H9 (cell line): ENCODE measurements at regions not wholly inside any gene's neighbourhood (a gene's known extent, or its start where the extent isn't known, plus 50 kb on each side); places are given as distances from the start of the nearest gene placed in this dataset.

Experiments
- DNase-seq: peaks from one replicate; pipeline ENCODE4 v3.0.0-alpha.2; 2017
- H2AFZ ChIP-seq: one replicate; pipeline ENCODE4 v1.6.1; 2013; ENCODE audit warnings: mild to moderate bottlenecking, low read length, control low read depth, moderate library complexity
- H2AK5ac ChIP-seq: 2 replicates; pipeline ENCODE4 v1.6.1; 2013; ENCODE audit warnings: low read length, control low read depth, mixed read lengths; ENCODE audit not compliant: insufficient read length
- H2BK120ac ChIP-seq: one replicate; pipeline ENCODE4 v1.6.1; 2013; ENCODE audit warnings: low read depth, mild to moderate bottlenecking, low read length, control low read depth, inconsistent platforms; ENCODE audit not compliant: poor library complexity, severe bottlenecking
- H2BK12ac ChIP-seq: 2 replicates; pipeline ENCODE4 v1.6.1; 2013; ENCODE audit warnings: low read length, control low read depth, mixed read lengths, low read depth; ENCODE audit not compliant: insufficient read length
- H2BK15ac ChIP-seq: 2 replicates; pipeline ENCODE4 v1.6.1; 2013; ENCODE audit warnings: low read depth, low read length, control low read depth
- H2BK20ac ChIP-seq: one replicate; pipeline ENCODE4 v1.6.1; 2013; ENCODE audit warnings: low read depth, mild to moderate bottlenecking, low read length, control low read depth, inconsistent platforms; ENCODE audit not compliant: poor library complexity, severe bottlenecking
- H2BK5ac ChIP-seq: 2 replicates; pipeline ENCODE4 v1.6.1; 2013; ENCODE audit warnings: low read length, control low read depth, mixed read lengths; ENCODE audit not compliant: insufficient read length
- H3K14ac ChIP-seq: 2 replicates; pipeline ENCODE4 v1.6.1; 2013; ENCODE audit warnings: low read length, control low read depth; ENCODE audit not compliant: insufficient read depth
- H3K18ac ChIP-seq: 2 replicates; pipeline ENCODE4 v1.6.1; 2013; ENCODE audit warnings: low read depth, mild to moderate bottlenecking, mixed read lengths, low read length, control low read depth; ENCODE audit not compliant: insufficient read length
- H3K23ac ChIP-seq: 2 replicates; pipeline ENCODE4 v1.6.1; 2013; ENCODE audit warnings: low read length, control low read depth, mixed read lengths, low read depth; ENCODE audit not compliant: insufficient read length
- H3K23me2 ChIP-seq: 2 replicates; pipeline ENCODE4 v1.6.1; 2013; ENCODE audit warnings: low read depth, mild to moderate bottlenecking, mixed read lengths, low read length, control low read depth; ENCODE audit not compliant: insufficient read length, poor library complexity, severe bottlenecking
- H3K27ac ChIP-seq: 2 replicates; pipeline ENCODE4 v1.5.1; 2013; ENCODE audit warnings: low read length, control low read depth, mixed read lengths, low read depth; ENCODE audit not compliant: insufficient read length
- H3K27me3 ChIP-seq: 2 replicates; pipeline ENCODE4 v1.6.1; 2013; ENCODE audit warnings: low read length, control low read depth, inconsistent platforms; ENCODE audit not compliant: insufficient read depth
- H3K4ac ChIP-seq: 2 replicates; pipeline ENCODE4 v1.6.1; 2013; ENCODE audit warnings: low read depth, mild to moderate bottlenecking, control low read depth, inconsistent platforms, low read length, moderate library complexity
- H3K4me1 ChIP-seq: 2 replicates; pipeline ENCODE4 v1.6.1; 2013; ENCODE audit warnings: low read length, control low read depth, inconsistent platforms; ENCODE audit not compliant: insufficient read depth
- H3K4me2 ChIP-seq: 2 replicates; pipeline ENCODE4 v1.6.1; 2013; ENCODE audit warnings: low read length, control low read depth, mixed read lengths; ENCODE audit not compliant: insufficient read length, insufficient read depth
- H3K56ac ChIP-seq: 2 replicates; pipeline ENCODE4 v1.6.1; 2013; ENCODE audit warnings: low read depth, mild to moderate bottlenecking, mixed read lengths, low read length, control low read depth; ENCODE audit not compliant: insufficient read length
- H3K79me1 ChIP-seq: 2 replicates; pipeline ENCODE4 v1.6.1; 2013; ENCODE audit warnings: low read depth, mild to moderate bottlenecking, moderate library complexity, low read length, control low read depth, inconsistent platforms; ENCODE audit not compliant: insufficient read depth, poor library complexity, severe bottlenecking
- H3K79me2 ChIP-seq: 2 replicates; pipeline ENCODE4 v1.6.1; 2013; ENCODE audit warnings: low read length, control low read depth, inconsistent platforms; ENCODE audit not compliant: insufficient read depth
- H3K9ac ChIP-seq: 2 replicates; pipeline ENCODE4 v1.6.1; 2013; ENCODE audit warnings: low read length, control low read depth, mixed read lengths; ENCODE audit not compliant: insufficient read length; ENCODE audit errors: extremely low read depth
- H3K9me3 ChIP-seq: one replicate; pipeline ENCODE4 v1.6.1; 2013; ENCODE audit warnings: low read depth, low read length, inconsistent platforms; ENCODE audit not compliant: control insufficient read depth
- H3T11ph ChIP-seq: one replicate; pipeline ENCODE4 v1.6.1; 2013; ENCODE audit warnings: mild to moderate bottlenecking, low read length, control low read depth, inconsistent platforms
- H4K20me1 ChIP-seq: one replicate; pipeline ENCODE4 v1.6.1; 2013; ENCODE audit not compliant: control insufficient read depth, insufficient read length, insufficient read depth
- H4K5ac ChIP-seq: 2 replicates; pipeline ENCODE4 v1.6.1; 2013; ENCODE audit warnings: low read depth, mild to moderate bottlenecking, mixed read lengths, low read length, control low read depth; ENCODE audit not compliant: insufficient read length
- H4K8ac ChIP-seq: replicated peaks from 2 replicates; pipeline ENCODE4 v1.6.1; 2013; ENCODE audit warnings: low read length, control low read depth, mixed read lengths, low read depth; ENCODE audit not compliant: insufficient read length
- H4K91ac ChIP-seq: 2 replicates; pipeline ENCODE4 v1.6.1; 2013; ENCODE audit warnings: low read depth, mild to moderate bottlenecking, moderate library complexity, mixed read lengths, low read length, control low read depth; ENCODE audit not compliant: insufficient read length
- H3K27ac Mint-ChIP-seq, 3 experiments: 2 replicates in 2 of 3; 3 replicates in 1 of 3; pipeline ENCODE4 v1.8.0; 2020 to 2021; ENCODE audit warnings: mixed read lengths in 3 of 3, mild to moderate bottlenecking in 1 of 3, moderate library complexity in 1 of 3
- H3K27me3 Mint-ChIP-seq: 2 replicates; pipeline ENCODE4 v1.8.0; 2021; ENCODE audit warnings: low read depth, mild to moderate bottlenecking, moderate library complexity, mixed read lengths
- H3K36me3 Mint-ChIP-seq, 3 experiments: 2 replicates in 2 of 3; 3 replicates in 1 of 3; pipeline ENCODE4 v1.8.0; 2020 to 2021; ENCODE audit warnings: low read depth in 3 of 3, mixed read lengths in 3 of 3; ENCODE audit not compliant: insufficient read depth in 1 of 3
- H3K4me1 Mint-ChIP-seq, 2 experiments: 2 replicates each; pipeline ENCODE4 v1.8.0; 2020; ENCODE audit warnings: mixed read lengths in 2 of 2
- H3K4me3 Mint-ChIP-seq, 2 experiments: 2 replicates in 1 of 2; 3 replicates in 1 of 2; pipeline ENCODE4 v1.8.0; 2020 to 2021; ENCODE audit warnings: mild to moderate bottlenecking in 2 of 2, mixed read lengths in 2 of 2, moderate library complexity in 1 of 2
- H3K9me3 Mint-ChIP-seq, 2 experiments: 2 replicates in 1 of 2; 3 replicates in 1 of 2; pipeline ENCODE4 v1.8.0; 2020; ENCODE audit warnings: mild to moderate bottlenecking in 2 of 2, mixed read lengths in 2 of 2, moderate library complexity in 1 of 2
- CTCF ChIP-seq: fragments of 200-600 bp; sonication (generic); conservative IDR thresholded peaks from 3 replicates; pipeline ENCODE4 v1.8.0; 2021; ENCODE audit warnings: antibody characterized with exemption, mild to moderate bottlenecking
- WGBS: extraction: QIAGEN DNeasy Blood & Tissue Kit; methylation state at CpG from one replicate; pipeline ENCODE4 v1.1.7; 2013; ENCODE audit warnings: missing lambda C conversion rate, low lambda C conversion rate, mixed read lengths; ENCODE audit not compliant: insufficient read length; ENCODE audit errors: extremely low coverage; 5-methylcytosine and 5-hydroxymethylcytosine counted together

- no peaks in the 10 kb centered on the region for H3K36me3 Mint-ChIP-seq
- Histone ChIP-seq H3K23me2 (no peaks in the 10 kb centered on the region), H4K5ac (no peak overlapping the region), H3K9ac (no peak overlapping the region), H2BK12ac (no peak overlapping the region), H4K91ac (no peak overlapping the region), H2BK20ac (no peak overlapping the region), H2BK15ac (no peak overlapping the region), H3K9me3 (no peaks in the 10 kb centered on the region), H3K23ac (no peak overlapping the region), H4K8ac (no peak overlapping the region), H3K27me3 (no peaks in the 10 kb centered on the region; the same call in 1 of the 2 replicates), H3K4me2 (no peak overlapping the region), H2BK5ac (no peak overlapping the region), H3K4ac (no peak overlapping the region), H2AFZ (no peak overlapping the region), H3K4me1 (peaks cover 2% of the 10 kb centered on the region; the same call in 1 of the 2 replicates), H3K79me2 (no peaks in the 10 kb centered on the region), H3T11ph (no peak overlapping the region), H2AK5ac (no peak overlapping the region), H3K14ac (no peak overlapping the region), H3K79me1 (no peaks in the 10 kb centered on the region), H2BK120ac (no peak overlapping the region), H3K27ac (no peak overlapping the region), H3K56ac (no peak overlapping the region), H3K18ac (no peak overlapping the region), H4K20me1 (no peaks in the 10 kb centered on the region)
- no peak overlapping the region for H3K27ac Mint-ChIP-seq
- H3K4me1 Mint-ChIP-seq = peaks cover 19 to 21% of the 10 kb centered on the region in 2 experiments
- no CpG with 5 or more reads among the region's 4 CpGs for WGBS
- no peaks in the 10 kb centered on the region for H3K9me3 Mint-ChIP-seq
- no peaks in the 10 kb centered on the region for H3K27me3 Mint-ChIP-seq
- H3K4me3 Mint-ChIP-seq = no peak overlapping the region
- no peak for DNase-seq
- no peak for TF ChIP-seq CTCF
Measured at GRCh38 chr12:92025462-92026207, 120.0 kb downstream of the BTG1 start.
